22Rv1 (cell line): ENCODE measurements at regions not wholly inside any gene's neighbourhood (a gene's known extent, or its start where the extent isn't known, plus 50 kb on each side); places are given as distances from the start of the nearest gene placed in this dataset.

ENCODE experiments used
- ZFX ChIP-seq: fragments of 450-650 bp; IDR thresholded peaks from 2 replicates; pipeline ENCODE4 v1.6.1; 2017; ENCODE audit warnings: antibody characterized with exemption, borderline replicate concordance
- TF ChIP-seq, protein P1 (sequence below): fragments of 450-650 bp; IDR thresholded peaks from 2 replicates; pipeline ENCODE4 v1.5.1; 2017; ENCODE audit warnings: mild to moderate bottlenecking

DNA sequence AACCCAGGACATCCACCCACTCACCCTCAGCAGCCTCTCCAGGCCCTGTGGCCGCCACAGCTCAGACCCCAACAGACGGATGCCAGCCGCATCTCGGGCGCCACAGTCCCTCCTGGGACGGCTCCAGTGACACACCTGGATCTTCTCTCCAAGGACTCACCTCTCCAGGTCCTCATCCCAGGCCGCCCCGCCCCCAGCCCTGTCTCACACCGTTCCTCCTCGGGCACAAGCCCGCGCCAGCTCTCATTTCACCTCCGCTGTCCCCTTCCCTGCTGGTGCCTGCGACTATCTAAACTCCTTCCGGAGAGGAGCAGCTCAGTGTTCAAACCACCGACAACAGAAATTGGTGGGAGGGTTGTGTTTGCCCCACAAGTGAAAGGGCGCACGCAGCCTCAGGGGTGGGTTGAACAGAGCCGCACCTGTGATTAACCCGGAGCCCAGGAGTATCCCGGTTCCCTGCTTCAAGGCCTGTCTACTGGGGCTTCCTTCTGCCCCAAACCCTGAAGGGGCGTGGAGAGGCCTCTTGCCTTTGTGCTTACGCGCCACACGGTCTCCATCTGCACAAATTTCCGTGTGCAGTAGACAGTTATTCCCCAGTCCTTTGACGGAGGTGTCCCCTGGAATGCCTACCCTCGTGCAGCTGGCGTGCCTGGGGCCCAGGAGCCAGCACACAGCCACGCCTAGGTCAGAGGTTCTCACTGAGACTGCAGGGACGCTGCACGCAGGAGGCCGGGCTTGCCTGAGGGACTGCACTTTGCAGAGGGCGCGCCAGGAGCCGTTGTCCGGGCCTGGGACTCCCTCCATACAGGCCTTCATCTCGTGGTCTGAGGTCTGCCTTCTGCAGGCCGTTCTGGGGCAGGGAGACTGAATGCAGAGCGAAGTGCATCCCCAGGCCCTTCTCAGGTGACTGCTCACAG lies 232.7 kb downstream of the DLL1 start:
- TF ChIP-seq, protein P1, sequence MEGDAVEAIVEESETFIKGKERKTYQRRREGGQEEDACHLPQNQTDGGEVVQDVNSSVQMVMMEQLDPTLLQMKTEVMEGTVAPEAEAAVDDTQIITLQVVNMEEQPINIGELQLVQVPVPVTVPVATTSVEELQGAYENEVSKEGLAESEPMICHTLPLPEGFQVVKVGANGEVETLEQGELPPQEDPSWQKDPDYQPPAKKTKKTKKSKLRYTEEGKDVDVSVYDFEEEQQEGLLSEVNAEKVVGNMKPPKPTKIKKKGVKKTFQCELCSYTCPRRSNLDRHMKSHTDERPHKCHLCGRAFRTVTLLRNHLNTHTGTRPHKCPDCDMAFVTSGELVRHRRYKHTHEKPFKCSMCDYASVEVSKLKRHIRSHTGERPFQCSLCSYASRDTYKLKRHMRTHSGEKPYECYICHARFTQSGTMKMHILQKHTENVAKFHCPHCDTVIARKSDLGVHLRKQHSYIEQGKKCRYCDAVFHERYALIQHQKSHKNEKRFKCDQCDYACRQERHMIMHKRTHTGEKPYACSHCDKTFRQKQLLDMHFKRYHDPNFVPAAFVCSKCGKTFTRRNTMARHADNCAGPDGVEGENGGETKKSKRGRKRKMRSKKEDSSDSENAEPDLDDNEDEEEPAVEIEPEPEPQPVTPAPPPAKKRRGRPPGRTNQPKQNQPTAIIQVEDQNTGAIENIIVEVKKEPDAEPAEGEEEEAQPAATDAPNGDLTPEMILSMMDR: no peak
- no peak for TF ChIP-seq ZFX
